ENCODE measurements at regions not wholly inside any gene's neighbourhood (a gene's known extent, or its start where the extent isn't known, plus 50 kb on each side); places are given as distances from the start of the nearest gene placed in this dataset.

DNA sequence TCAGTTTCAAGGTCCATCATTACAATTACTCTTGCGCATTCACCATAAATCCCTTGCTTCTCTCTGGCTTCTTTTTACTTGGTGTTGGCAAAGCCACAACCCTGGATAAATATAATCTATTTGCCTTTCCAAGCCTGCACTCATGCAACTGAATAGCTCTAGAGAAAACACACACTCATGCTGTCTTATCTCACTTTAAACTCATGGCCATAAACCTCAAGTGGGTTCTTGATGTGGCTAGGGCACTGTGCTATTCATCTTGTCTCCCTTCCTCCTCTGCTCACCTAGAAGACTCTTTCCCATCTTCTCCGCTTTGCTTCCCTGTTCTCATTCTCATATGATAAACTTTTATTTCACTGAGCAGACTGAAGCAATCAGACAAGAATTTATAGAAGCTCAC, 165.4 kb upstream of the MTPN start:
- TF ChIP-seq, protein P1, sequence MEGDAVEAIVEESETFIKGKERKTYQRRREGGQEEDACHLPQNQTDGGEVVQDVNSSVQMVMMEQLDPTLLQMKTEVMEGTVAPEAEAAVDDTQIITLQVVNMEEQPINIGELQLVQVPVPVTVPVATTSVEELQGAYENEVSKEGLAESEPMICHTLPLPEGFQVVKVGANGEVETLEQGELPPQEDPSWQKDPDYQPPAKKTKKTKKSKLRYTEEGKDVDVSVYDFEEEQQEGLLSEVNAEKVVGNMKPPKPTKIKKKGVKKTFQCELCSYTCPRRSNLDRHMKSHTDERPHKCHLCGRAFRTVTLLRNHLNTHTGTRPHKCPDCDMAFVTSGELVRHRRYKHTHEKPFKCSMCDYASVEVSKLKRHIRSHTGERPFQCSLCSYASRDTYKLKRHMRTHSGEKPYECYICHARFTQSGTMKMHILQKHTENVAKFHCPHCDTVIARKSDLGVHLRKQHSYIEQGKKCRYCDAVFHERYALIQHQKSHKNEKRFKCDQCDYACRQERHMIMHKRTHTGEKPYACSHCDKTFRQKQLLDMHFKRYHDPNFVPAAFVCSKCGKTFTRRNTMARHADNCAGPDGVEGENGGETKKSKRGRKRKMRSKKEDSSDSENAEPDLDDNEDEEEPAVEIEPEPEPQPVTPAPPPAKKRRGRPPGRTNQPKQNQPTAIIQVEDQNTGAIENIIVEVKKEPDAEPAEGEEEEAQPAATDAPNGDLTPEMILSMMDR (conservative IDR thresholded peaks at IDR 0.05; ENCODE audit: low read length): no peak
- TF ChIP-seq EZH2phosphoT487 (IDR thresholded peaks at IDR 0.05; ENCODE audit: borderline replicate concordance): no peak
- Histone ChIP-seq H3K4me3 (ENCODE audit: low read length, poor library complexity, severe bottlenecking) (no peak overlapping the region), H3K9ac (ENCODE audit: low read depth, low read length, poor library complexity, severe bottlenecking) (no peak overlapping the region)

DNA sequence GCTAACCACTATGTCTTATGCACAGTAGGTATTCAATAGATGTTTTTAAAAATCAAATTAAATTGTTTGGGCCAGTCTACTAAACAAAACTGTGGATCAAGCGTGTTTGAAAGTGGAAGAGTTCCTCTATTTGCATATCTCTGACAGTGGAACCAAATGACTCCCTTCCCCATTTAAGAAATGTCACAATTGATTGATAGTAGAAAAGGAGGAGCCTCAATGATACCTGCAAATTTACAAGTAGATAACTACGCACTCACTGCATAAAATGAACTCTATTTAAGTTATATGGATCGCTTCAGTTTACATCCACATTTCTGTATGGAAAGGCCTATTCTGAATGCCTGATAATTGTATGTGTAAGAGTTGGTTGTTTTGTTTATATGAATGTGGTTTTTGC, 163.3 kb upstream of the MTPN start:
- no peaks in the 10 kb centered on the region for H3K79me2 ChIP-seq (ENCODE audit: insufficient read depth, low read length)
- H3K4me2 ChIP-seq (ENCODE audit: low read depth, low read length, poor library complexity, severe bottlenecking): no peak overlapping the region
- no peaks in the 10 kb centered on the region for H3K4me1 ChIP-seq (ENCODE audit: insufficient read depth, low read length, poor library complexity, severe bottlenecking)
- H3K9ac ChIP-seq (ENCODE audit: low read depth, low read length, poor library complexity, severe bottlenecking): no peak overlapping the region
- no peaks in the 10 kb centered on the region for H3K9me2 ChIP-seq (replicated peaks; ENCODE audit: low read depth, low read length)
- H3K9me3 ChIP-seq (ENCODE audit: insufficient read depth, low read depth, low read length): no peaks in the 10 kb centered on the region
- H3K27me3 ChIP-seq (ENCODE audit: insufficient read depth, low read length, poor library complexity, severe bottlenecking): no peaks in the 10 kb centered on the region
- H3F3A ChIP-seq (ENCODE audit: low read depth): no peaks in the 10 kb centered on the region
- H2AFZ ChIP-seq (ENCODE audit: low read length): no peak overlapping the region
- H4K20me1 ChIP-seq (ENCODE audit: insufficient read depth, low read length, poor library complexity, severe bottlenecking): no peaks in the 10 kb centered on the region
- no peak overlapping the region for H3K4me3 ChIP-seq (ENCODE audit: low read length, poor library complexity, severe bottlenecking)
- no peak for TF ChIP-seq EZH2phosphoT487 (IDR thresholded peaks at IDR 0.05; ENCODE audit: borderline replicate concordance)
- TF ChIP-seq, protein P1 (conservative IDR thresholded peaks at IDR 0.05; ENCODE audit: low read length): no peak
- no peaks in the 10 kb centered on the region for H3K36me3 ChIP-seq (ENCODE audit: insufficient read depth, low read length)

More for the DNA sequence above, 165.4 kb upstream of the MTPN start:
- no peak overlapping the region for H3K4me2 ChIP-seq (ENCODE audit: low read depth, low read length, poor library complexity, severe bottlenecking)
- H3K79me2 ChIP-seq (ENCODE audit: insufficient read depth, low read length): no peaks in the 10 kb centered on the region
- no peaks in the 10 kb centered on the region for H4K20me1 ChIP-seq (ENCODE audit: insufficient read depth, low read length, poor library complexity, severe bottlenecking)
- no peaks in the 10 kb centered on the region for H3K4me1 ChIP-seq (ENCODE audit: insufficient read depth, low read length, poor library complexity, severe bottlenecking)
- H3K9me2 ChIP-seq (replicated peaks; ENCODE audit: low read depth, low read length): no peaks in the 10 kb centered on the region
- no peaks in the 10 kb centered on the region for H3F3A ChIP-seq (ENCODE audit: low read depth)
- H3K36me3 ChIP-seq (ENCODE audit: insufficient read depth, low read length): no peaks in the 10 kb centered on the region
- no peaks in the 10 kb centered on the region for H3K27me3 ChIP-seq (ENCODE audit: insufficient read depth, low read length, poor library complexity, severe bottlenecking)
- no peaks in the 10 kb centered on the region for H3K9me3 ChIP-seq (ENCODE audit: insufficient read depth, low read depth, low read length)
- H2AFZ ChIP-seq (ENCODE audit: low read length): no peak overlapping the region

DNA sequence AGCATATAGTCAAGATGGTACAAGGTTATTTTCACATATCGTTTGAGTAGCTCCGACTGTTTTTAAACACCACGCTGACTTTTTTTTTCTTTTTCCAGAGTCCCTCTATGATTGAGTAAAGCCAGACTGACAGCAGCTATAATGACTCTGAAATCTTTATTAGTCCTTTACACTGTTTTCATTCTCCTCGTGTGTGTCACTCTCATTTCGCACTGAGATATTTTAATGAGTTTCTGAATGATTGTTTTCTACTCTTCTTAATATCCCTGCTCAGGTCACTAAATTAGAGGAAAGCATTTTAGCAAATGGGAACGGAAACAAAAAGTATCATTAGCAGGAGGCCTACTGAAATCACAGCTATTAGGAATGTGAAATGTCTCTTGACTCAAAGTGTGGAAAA, 162.3 kb upstream of the MTPN start:
- TF ChIP-seq, protein P1 (conservative IDR thresholded peaks at IDR 0.05; ENCODE audit: low read length): no peak
- TF ChIP-seq EZH2phosphoT487 (IDR thresholded peaks at IDR 0.05; ENCODE audit: borderline replicate concordance): no peak
- H3K9me2 ChIP-seq (replicated peaks; ENCODE audit: low read depth, low read length): no peaks in the 10 kb centered on the region
- H4K20me1 ChIP-seq (ENCODE audit: insufficient read depth, low read length, poor library complexity, severe bottlenecking): no peaks in the 10 kb centered on the region
- no peaks in the 10 kb centered on the region for H3F3A ChIP-seq (ENCODE audit: low read depth)
- no peaks in the 10 kb centered on the region for H3K9me3 ChIP-seq (ENCODE audit: insufficient read depth, low read depth, low read length)
- no peak overlapping the region for H3K9ac ChIP-seq (ENCODE audit: low read depth, low read length, poor library complexity, severe bottlenecking)
- H3K27me3 ChIP-seq (ENCODE audit: insufficient read depth, low read length, poor library complexity, severe bottlenecking): no peaks in the 10 kb centered on the region
- no peak overlapping the region for H3K4me3 ChIP-seq (ENCODE audit: low read length, poor library complexity, severe bottlenecking)
- H3K4me2 ChIP-seq (ENCODE audit: low read depth, low read length, poor library complexity, severe bottlenecking): no peak overlapping the region
- no peaks in the 10 kb centered on the region for H3K4me1 ChIP-seq (ENCODE audit: insufficient read depth, low read length, poor library complexity, severe bottlenecking)
- H2AFZ ChIP-seq (ENCODE audit: low read length): no peak overlapping the region
- no peaks in the 10 kb centered on the region for H3K36me3 ChIP-seq (ENCODE audit: insufficient read depth, low read length)
- no peaks in the 10 kb centered on the region for H3K79me2 ChIP-seq (ENCODE audit: insufficient read depth, low read length)

Data from Loucy (cell line).